ENCODE measurements at regions not wholly inside any gene's neighbourhood (a gene's known extent, or its start where the extent isn't known, plus 50 kb on each side); places are given as distances from the start of the nearest gene placed in this dataset.

DNA sequence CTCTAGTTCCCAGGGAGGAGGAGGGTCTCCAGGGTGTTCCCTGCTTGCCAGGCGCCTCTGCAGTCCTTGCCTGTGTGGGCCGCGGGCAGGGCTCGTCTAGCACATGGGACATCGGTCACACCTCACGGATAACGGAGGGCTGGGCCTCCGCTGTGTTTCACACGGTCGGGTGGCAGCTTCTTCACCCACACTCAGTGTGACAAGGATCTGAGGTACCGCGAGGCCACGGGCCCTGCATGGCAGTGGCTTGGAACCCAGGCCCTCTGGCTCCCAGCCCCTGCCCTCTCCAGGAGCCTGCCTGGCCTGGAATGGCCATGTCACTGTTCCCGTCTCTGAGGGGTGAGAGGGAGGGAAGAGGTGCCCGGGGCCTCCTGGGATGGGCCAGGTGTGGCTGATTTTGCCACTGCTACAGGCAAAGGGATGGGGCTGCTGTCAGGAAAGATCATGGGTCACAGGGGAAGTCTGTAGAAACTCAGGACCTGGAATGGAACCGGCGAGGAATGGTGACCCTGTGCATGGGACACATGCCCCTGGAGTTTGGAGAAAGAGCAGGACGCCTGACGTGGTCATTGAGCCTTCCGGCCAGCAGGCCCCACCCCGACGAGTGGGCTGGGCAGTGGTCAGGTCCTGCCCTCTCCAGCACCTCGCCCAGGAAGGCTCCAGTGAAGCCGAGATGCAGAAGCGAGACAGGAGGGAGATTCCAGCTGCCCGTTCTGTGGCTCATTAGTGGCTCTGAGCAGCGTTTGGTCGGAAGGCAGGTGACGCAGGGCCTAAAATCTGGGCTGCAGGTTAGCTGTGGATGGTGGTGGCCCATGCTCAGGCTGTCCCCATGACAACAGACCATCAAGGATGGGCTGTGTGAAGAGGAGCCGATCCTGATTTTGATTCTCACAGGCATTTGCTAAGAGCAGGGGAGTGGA, 76.5 kb upstream of the GSE1 start:
- TF ChIP-seq POLR2AphosphoS5 (IDR thresholded peaks at IDR 0.05; ENCODE audit: insufficient read depth in 1 of 2, low read depth in 1 of 2) (no peak), CTCF (IDR thresholded peaks at IDR 0.05) (no peak), POLR2A (IDR thresholded peaks at IDR 0.05) (no peak)

Measured in vagina (tissue), 2 donors.